ENCODE measurements at regions not wholly inside any gene's neighbourhood (a gene's known extent, or its start where the extent isn't known, plus 50 kb on each side); places are given as distances from the start of the nearest gene placed in this dataset.

GRCh38 chr14:22394616-22395015 lies 194.4 kb downstream of the DAD1 start:
- ChIA-PET CTCF (ENCODE audit: partially characterized antibody) (interaction anchor here (1.9 to 3.1 kb wide), 2 partner anchors 73 to 77 kb away, joined by 6 to 18 read pairs; no protein-coding TSS in a partner anchor), POLR2A (ENCODE audit: partially characterized antibody) (no interaction called here)
- no peak overlapping the region for H2AFZ ChIP-seq (ENCODE audit: low read length)
- H4K91ac ChIP-seq (replicated peaks; ENCODE audit: insufficient read length, low read length) = no peak overlapping the region
- no peaks in the 10 kb centered on the region for H3K36me3 ChIP-seq (ENCODE audit: control insufficient read depth in 2 of 4, insufficient read depth in 4 of 4, low read length in 3 of 4)
- H3K23me2 ChIP-seq (ENCODE audit: low read depth, low read length) = no peaks in the 10 kb centered on the region
- H2BK12ac ChIP-seq (ENCODE audit: low read depth, low read length) = no peak overlapping the region
- H3K4me2 ChIP-seq (ENCODE audit: insufficient read depth in 1 of 2, low read depth in 2 of 2, low read length in 2 of 2) = no peak overlapping the region
- H3K27ac ChIP-seq (ENCODE audit: low read depth, low read length) = no peak overlapping the region
- no peaks in the 10 kb centered on the region for H3K9me3 ChIP-seq (ENCODE audit: insufficient read depth in 2 of 2, low read depth in 1 of 2, low read length in 1 of 2)
- WGBS, 2 experiments (ENCODE audit: extremely low coverage in 1 of 2, insufficient coverage in 1 of 2, insufficient read length in 1 of 2, insufficient replicate concordance in 2 of 2, low coverage in 1 of 2, low lambda C conversion rate in 2 of 2, missing lambda C conversion rate in 1 of 2) = 90% methylated on average over 2 of the region's 2 CpGs; no CpG with 5 or more reads in 1 of the 2 experiments
- no peaks in the 10 kb centered on the region for H3K27me3 ChIP-seq (replicated peaks in 1 of 4; ENCODE audit: control insufficient read depth in 3 of 4, extremely low read depth in 1 of 4, insufficient read depth in 3 of 4, low read length in 3 of 4)
- no peak overlapping the region for H3K14ac ChIP-seq (ENCODE audit: insufficient read length)
- H3K4ac ChIP-seq (replicated peaks; ENCODE audit: insufficient read length, low read depth, low read length) = no peak overlapping the region
- H3K79me1 ChIP-seq (ENCODE audit: low read depth, low read length) = no peaks in the 10 kb centered on the region
- H3K56ac ChIP-seq (replicated peaks; ENCODE audit: insufficient read length, low read depth, low read length) = no peak overlapping the region
- no peaks in the 10 kb centered on the region for H4K20me1 ChIP-seq (replicated peaks in 1 of 2; ENCODE audit: control insufficient read depth in 1 of 2, insufficient read depth in 2 of 2, low read length in 2 of 2)
- H3K79me2 ChIP-seq (ENCODE audit: control insufficient read depth in 1 of 2, insufficient read depth in 2 of 2, low read length in 2 of 2) = no peaks in the 10 kb centered on the region
- H3K23ac ChIP-seq (ENCODE audit: insufficient read length) = no peak overlapping the region
- no peak overlapping the region for H3K9ac ChIP-seq (replicated peaks in 1 of 4; ENCODE audit: extremely low read depth in 1 of 4, low read depth in 3 of 4, low read length in 3 of 4)
- H2AK5ac ChIP-seq (ENCODE audit: low read depth, low read length) = no peak overlapping the region
- H2BK5ac ChIP-seq (ENCODE audit: low read depth, low read length) = no peak overlapping the region
- H3K18ac ChIP-seq (ENCODE audit: extremely low read depth, low read length) = no peak overlapping the region
- no peak for FAIRE-seq
- H2BK15ac ChIP-seq (ENCODE audit: low read length) = no peak overlapping the region
- no peak overlapping the region for H4K8ac ChIP-seq (ENCODE audit: extremely low read depth, insufficient read depth, low read length)
- H3K4me3 ChIP-seq (ENCODE audit: extremely low read depth in 1 of 4, insufficient read depth in 2 of 4, low read depth in 3 of 4, low read length in 4 of 4) = no peak overlapping the region
- DNase-seq (ENCODE audit: low read depth in 1 of 2, low spot score in 2 of 2) = no peak
- H2BK20ac ChIP-seq (ENCODE audit: low read length) = no peak overlapping the region
- H2BK120ac ChIP-seq (replicated peaks; ENCODE audit: low read depth, low read length) = no peak overlapping the region
- no peaks in the 10 kb centered on the region for H3K4me1 ChIP-seq (replicated peaks in 1 of 4; ENCODE audit: control insufficient read depth in 3 of 4, insufficient read depth in 4 of 4, low read length in 3 of 4)
- H4K5ac ChIP-seq (ENCODE audit: insufficient read length, low read depth, low read length) = no peak overlapping the region
- TF ChIP-seq SP4 (IDR thresholded peaks at IDR 0.05; ENCODE audit: low read length) (no peak), EGR1 (IDR thresholded peaks at IDR 0.05; ENCODE audit: borderline replicate concordance, low read depth, low read length) (no peak), EP300 (IDR thresholded peaks at IDR 0.05; ENCODE audit: borderline replicate concordance in 1 of 2, low read depth in 2 of 2, low read length in 2 of 2) (no peak), ASH2L (IDR thresholded peaks at IDR 0.05; ENCODE audit: low read length) (no peak), RBBP5 (IDR thresholded peaks at IDR 0.05; ENCODE audit: borderline replicate concordance, low read depth, low read length) (no peak), JUN (IDR thresholded peaks at IDR 0.05; ENCODE audit: low read depth, low read length) (no peak), KDM5A (IDR thresholded peaks at IDR 0.05; ENCODE audit: low read length) (no peak), NANOG (IDR thresholded peaks at IDR 0.05; ENCODE audit: insufficient read depth, low read depth, low read length, poor library complexity, severe bottlenecking) (no peak), CREB1 (IDR thresholded peaks at IDR 0.05) (no peak), SP1 (IDR thresholded peaks at IDR 0.05; ENCODE audit: low read depth, low read length) (no peak), RXRA (IDR thresholded peaks at IDR 0.05; ENCODE audit: insufficient read depth, low read depth, low read length) (no peak), TBP (IDR thresholded peaks at IDR 0.05; ENCODE audit: low read depth, low read length) (no peak), RAD21 (IDR thresholded peaks at IDR 0.05 in 1 of 2, conservative IDR thresholded peaks at IDR 0.05 in 1 of 2; ENCODE audit: low read depth in 2 of 2, low read length in 2 of 2) (no peak), TAF1 (IDR thresholded peaks at IDR 0.05; ENCODE audit: low read depth, low read length) (no peak)
- TF ChIP-seq, protein P1, sequence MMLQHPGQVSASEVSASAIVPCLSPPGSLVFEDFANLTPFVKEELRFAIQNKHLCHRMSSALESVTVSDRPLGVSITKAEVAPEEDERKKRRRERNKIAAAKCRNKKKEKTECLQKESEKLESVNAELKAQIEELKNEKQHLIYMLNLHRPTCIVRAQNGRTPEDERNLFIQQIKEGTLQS (IDR thresholded peaks at IDR 0.05; ENCODE audit: insufficient read depth, low read depth, low read length) = no peak
